GM12878 (cell line): ENCODE measurements at regions not wholly inside any gene's neighbourhood (a gene's known extent, or its start where the extent isn't known, plus 50 kb on each side); places are given as distances from the start of the nearest gene placed in this dataset.
A peak's percentile ranks its signal among the peaks of the same experiment; 100 is the strongest.

ENCODE experiments used
- ATAC-seq: fragments of 200-7000 bp; cut with Tn5 transposase; 3 replicates; pipeline ENCODE4 v1.9.1; 2020; ENCODE audit warnings: mild to moderate bottlenecking, moderate library complexity
- BruUV-seq: library from RNA; stranded (reverse); fragments of 400-500 nt; replicated peaks from 2 replicates; lab custom pipeline; 2021; lab: Mats Ljungman, UMichigan
- CTCF ChIA-PET: fragments of 300-600 bp; sonication (Branson Sonifier 250); formaldehyde crosslinking; extraction: SDS; loops from one replicate; lab custom pipeline; 2021; ENCODE audit warnings: inconsistent platforms; lab: Yijun Ruan, JAX
- POLR2A ChIA-PET: fragments of 350-600 bp; formaldehyde crosslinking; extraction: SDS; loops from one replicate; lab custom pipeline; 2021; ENCODE audit warnings: inconsistent platforms; lab: Charles Lee
- RAD21 ChIA-PET: fragments of 300-600 bp; sonication (Branson Sonifier 250); formaldehyde crosslinking; loops from one replicate; lab custom pipeline; 2023; ENCODE audit warnings: antibody characterized with exemption; ENCODE audit not compliant: unreplicated experiment; lab: Charles Lee
- SMC1A ChIA-PET: fragments of 300-600 bp; sonication (Branson Sonifier 250); formaldehyde crosslinking; loops from one replicate; lab custom pipeline; 2023; ENCODE audit not compliant: unreplicated experiment, uncharacterized antibody; lab: Charles Lee
- DNase-seq: peaks from one replicate; pipeline ENCODE4 v3.0.0-alpha.2; 2011; ENCODE audit warnings: low read depth, low spot score
- FAIRE-seq: peaks from 3 replicates; lab custom pipeline; 2011; peaks lifted over from hg19 to GRCh38; lab: Jason Lieb, UNC
- H2AFZ ChIP-seq: 2 replicates; pipeline ENCODE4 v1.6.0; 2011; ENCODE audit warnings: low read depth, low read length, control low read depth; ENCODE audit not compliant: control insufficient read depth
- H3K27ac ChIP-seq: 2 replicates; pipeline ENCODE4 v1.5.1; 2011; ENCODE audit warnings: control low read depth; ENCODE audit not compliant: control insufficient read depth, insufficient read depth
- H3K27me3 ChIP-seq, 2 experiments: replicated peaks in 1 of 2; 2 replicates each; pipeline versions ENCODE4 v1.6.0 to v1.6.1; 2011; ENCODE audit warnings: low read length in 1 of 2; ENCODE audit not compliant: control insufficient read depth in 2 of 2, insufficient read depth in 2 of 2
- H3K36me3 ChIP-seq, 2 experiments: 2 replicates each; pipeline ENCODE4 v1.5.1; 2011; ENCODE audit warnings: low read length in 1 of 2; ENCODE audit not compliant: control insufficient read depth in 2 of 2, insufficient read depth in 2 of 2
- H3K4me1 ChIP-seq: 2 replicates; pipeline ENCODE4 v1.6.1; 2011; ENCODE audit warnings: mild to moderate bottlenecking, low read length, moderate library complexity, mixed read lengths; ENCODE audit not compliant: control insufficient read depth, insufficient read depth
- H3K4me2 ChIP-seq: 2 replicates; pipeline ENCODE4 v1.6.0; 2011; ENCODE audit warnings: control low read depth; ENCODE audit not compliant: control insufficient read depth, insufficient read depth
- H3K4me3 ChIP-seq: fragments of 200-600 bp; sonication (generic); 2 replicates; pipeline ENCODE4 v1.5.1; 2016
- H3K79me2 ChIP-seq: 2 replicates; pipeline ENCODE4 v1.6.0; 2011; ENCODE audit warnings: low read length; ENCODE audit not compliant: control insufficient read depth, insufficient read depth
- H3K9ac ChIP-seq: 2 replicates; pipeline ENCODE4 v1.8.0; 2011; ENCODE audit warnings: low read length, control low read depth, mixed read lengths; ENCODE audit not compliant: control insufficient read depth, insufficient read depth
- H3K9me3 ChIP-seq: replicated peaks from 3 replicates; pipeline ENCODE4 v1.5.1; 2011; ENCODE audit warnings: mild to moderate bottlenecking, low read length; ENCODE audit not compliant: control insufficient read depth, insufficient read depth
- H4K20me1 ChIP-seq: 2 replicates; pipeline ENCODE4 v1.6.0; 2011; ENCODE audit not compliant: control insufficient read depth, insufficient read depth
- BCL11A ChIP-seq: IDR thresholded peaks from 2 replicates; pipeline ENCODE4 v1.6.1; 2011; ENCODE audit warnings: low read depth, low read length
- CBFB ChIP-seq: IDR thresholded peaks from 2 replicates; pipeline ENCODE4 v1.6.1; 2016; ENCODE audit warnings: antibody characterized with exemption, low read depth
- CHD2 ChIP-seq: IDR thresholded peaks from 2 replicates; pipeline ENCODE4 v1.6.1; 2011; ENCODE audit warnings: low read depth, low read length, improper control_type of control experiment, borderline replicate concordance
- EP300 ChIP-seq, 2 experiments: fragments of 150-350 bp in 1 of 2; IDR thresholded peaks; 2 replicates each; pipeline ENCODE4 v1.6.1; 2011 to 2012; ENCODE audit warnings: low read depth in 2 of 2, low read length in 2 of 2, borderline replicate concordance in 1 of 2, improper control_type of control experiment in 1 of 2, inconsistent platforms in 1 of 2; ENCODE audit not compliant: control insufficient read depth in 1 of 2
- ESRRA ChIP-seq: IDR thresholded peaks from 2 replicates; pipeline ENCODE4 v1.6.1; 2012; ENCODE audit warnings: mild to moderate bottlenecking, low read length, improper control_type of control experiment
- FOS ChIP-seq: IDR thresholded peaks from 3 replicates; pipeline ENCODE4 v1.6.1; 2011; ENCODE audit warnings: borderline replicate concordance; ENCODE audit not compliant: insufficient read length; ENCODE audit errors: extremely low read depth
- IKZF1 ChIP-seq: fragments of 450-650 bp; conservative IDR thresholded peaks from 2 replicates; pipeline ENCODE4 v1.6.1; 2017; ENCODE audit warnings: antibody characterized with exemption, mild to moderate bottlenecking
- IKZF2 ChIP-seq, 2 experiments: fragments of 450-650 bp; IDR thresholded peaks; 2 replicates each; pipeline ENCODE4 v1.6.1; 2017; ENCODE audit warnings: mild to moderate bottlenecking in 2 of 2, moderate library complexity in 2 of 2
- KDM1A ChIP-seq: fragments of 200-600 bp; sonication (generic); IDR thresholded peaks from 2 replicates; pipeline ENCODE4 v1.6.1; 2016; ENCODE audit warnings: borderline replicate concordance
- NR2C1 ChIP-seq: fragments of 450-650 bp; IDR thresholded peaks from 2 replicates; pipeline ENCODE4 v1.6.1; 2017; ENCODE audit warnings: antibody characterized with exemption, mild to moderate bottlenecking, moderate library complexity
- RAD21 ChIP-seq: IDR thresholded peaks from 2 replicates; pipeline ENCODE4 v1.6.1; 2011; ENCODE audit warnings: mild to moderate bottlenecking, low read depth, low read length, moderate library complexity; ENCODE audit not compliant: insufficient read depth
- RBBP5 ChIP-seq: fragments of 200-600 bp; sonication (generic); conservative IDR thresholded peaks from 2 replicates; pipeline ENCODE4 v1.6.1; 2016
- RUNX3 ChIP-seq: IDR thresholded peaks from 2 replicates; pipeline ENCODE4 v1.6.1; 2012; ENCODE audit warnings: low read length, inconsistent platforms
- SMAD5 ChIP-seq: IDR thresholded peaks from 2 replicates; pipeline ENCODE4 v1.6.1; 2016; ENCODE audit warnings: antibody characterized with exemption, low read depth
- USF2 ChIP-seq: IDR thresholded peaks from 2 replicates; pipeline ENCODE4 v1.6.1; 2011; ENCODE audit warnings: low read depth, low read length, improper control_type of control experiment, borderline replicate concordance
- WRNIP1 ChIP-seq: IDR thresholded peaks from 2 replicates; pipeline ENCODE4 v1.6.1; 2011; ENCODE audit warnings: low read depth, low read length, improper control_type of control experiment, borderline replicate concordance
- in situ Hi-C: fragments of 300-500 bp; cut with MboI; formaldehyde crosslinking; loops from 9 replicates; pipeline ENCODE4 v1.14.3; 2018; ENCODE audit warnings: mixed read lengths
- intact Hi-C: fragments of 100-400 bp; cut with micrococcal nuclease; formaldehyde crosslinking; loops from one replicate; pipeline ENCODE4 v1.14.2; 2022; ENCODE audit not compliant: unreplicated experiment
- TF ChIP-seq, protein P1 (sequence below): IDR thresholded peaks from 2 replicates; pipeline ENCODE4 v1.6.1; 2012; ENCODE audit warnings: low read length, inconsistent platforms
- TF ChIP-seq, protein P2 (sequence below): fragments of 450-650 bp; IDR thresholded peaks from 2 replicates; pipeline ENCODE4 v1.6.1; 2017; ENCODE audit warnings: mild to moderate bottlenecking, moderate library complexity

GRCh38 chr2:64737547-64737946 lies 83.8 kb upstream of the SERTAD2 start:
- Histone ChIP-seq H2AFZ (no peak overlapping the region), H3K4me1 (peaks cover 26% of the 10 kb centered on the region), H3K9me3 (no peaks in the 10 kb centered on the region), H3K4me2 (peak overlapping the region; percentile 69), H4K20me1 (no peaks in the 10 kb centered on the region), H3K27me3 (no peaks in the 10 kb centered on the region), H3K36me3 (peaks cover 0 to 9% of the 10 kb centered on the region in 2 experiments; a peak in 2 of 4 replicates), H3K79me2 (peaks cover 47% of the 10 kb centered on the region), H3K9ac (no peak overlapping the region), H3K27ac (peak overlapping the region; percentile 62), H3K4me3 (peak overlapping the region; percentile 2; the same call in 1 of the 2 replicates)
- DNase-seq (peak; percentile 61), FAIRE-seq (peak; percentile 52), ATAC-seq (peak; percentile 77)
- RAD21 ChIA-PET, result interaction anchor here (1.1 to 4.7 kb wide), 7 partner anchors 10 to 94 kb away, joined by 3 to 38 read pairs (median 4); no protein-coding TSS in a partner anchor
- BruUV-seq, result no TSS peak
- SMC1A ChIA-PET, result interaction anchor here (0.8 to 35.8 kb wide), 6 partner anchors 6 to 85 kb away, joined by 4 to 945 read pairs (median 222); partner anchors contain the start of gene SERTAD2
- POLR2A ChIA-PET, result interaction anchor here (0.6 to 3.8 kb wide), 6 partner anchors 10 to 86 kb away, joined by 3 to 49 read pairs (median 4); no protein-coding TSS in a partner anchor
- in situ Hi-C loops (no loop called here), intact Hi-C loops (no loop called here)
- CTCF ChIA-PET, result interaction anchor here (1.1 to 4.4 kb wide), 5 partner anchors 10 to 91 kb away, joined by 3 to 24 read pairs (median 8); no protein-coding TSS in a partner anchor
- TF ChIP-seq RBBP5, result no peak
- no peak for TF ChIP-seq ESRRA
- no peak for TF ChIP-seq SMAD5
- TF ChIP-seq EP300 (IDR thresholded peaks at IDR 0.05; ENCODE audit: borderline replicate concordance in 1 of 2, control insufficient read depth in 1 of 2, low read depth in 2 of 2, low read length in 2 of 2), result peak in 1 of 2 experiments; percentile 16; a peak in 1 of 4 replicates
- TF ChIP-seq IKZF1, result peak; percentile 49; the same call in 1 of the 2 replicates
- no peak for TF ChIP-seq FOS
- TF ChIP-seq CBFB, result peak; percentile 55; the same call in 1 of the 2 replicates
- no peak for TF ChIP-seq CHD2
- TF ChIP-seq USF2, result no peak
- no peak for TF ChIP-seq KDM1A
- TF ChIP-seq RAD21, result no peak
- peak; percentile 87 for TF ChIP-seq RUNX3
- TF ChIP-seq WRNIP1, result no peak
- TF ChIP-seq NR2C1, result no peak
- 0 out of 2 replicates have a peak, but pooled peaks have one; percentile 26 for TF ChIP-seq BCL11A
- TF ChIP-seq IKZF2 (IDR thresholded peaks at IDR 0.05), result peak in 1 of 2 experiments; percentile 62; a peak in 3 of 4 replicates
- TF ChIP-seq, protein P1, sequence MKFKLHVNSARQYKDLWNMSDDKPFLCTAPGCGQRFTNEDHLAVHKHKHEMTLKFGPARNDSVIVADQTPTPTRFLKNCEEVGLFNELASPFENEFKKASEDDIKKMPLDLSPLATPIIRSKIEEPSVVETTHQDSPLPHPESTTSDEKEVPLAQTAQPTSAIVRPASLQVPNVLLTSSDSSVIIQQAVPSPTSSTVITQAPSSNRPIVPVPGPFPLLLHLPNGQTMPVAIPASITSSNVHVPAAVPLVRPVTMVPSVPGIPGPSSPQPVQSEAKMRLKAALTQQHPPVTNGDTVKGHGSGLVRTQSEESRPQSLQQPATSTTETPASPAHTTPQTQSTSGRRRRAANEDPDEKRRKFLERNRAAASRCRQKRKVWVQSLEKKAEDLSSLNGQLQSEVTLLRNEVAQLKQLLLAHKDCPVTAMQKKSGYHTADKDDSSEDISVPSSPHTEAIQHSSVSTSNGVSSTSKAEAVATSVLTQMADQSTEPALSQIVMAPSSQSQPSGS, result peak; percentile 30; the same call in 1 of the 2 replicates
- TF ChIP-seq, protein P2, sequence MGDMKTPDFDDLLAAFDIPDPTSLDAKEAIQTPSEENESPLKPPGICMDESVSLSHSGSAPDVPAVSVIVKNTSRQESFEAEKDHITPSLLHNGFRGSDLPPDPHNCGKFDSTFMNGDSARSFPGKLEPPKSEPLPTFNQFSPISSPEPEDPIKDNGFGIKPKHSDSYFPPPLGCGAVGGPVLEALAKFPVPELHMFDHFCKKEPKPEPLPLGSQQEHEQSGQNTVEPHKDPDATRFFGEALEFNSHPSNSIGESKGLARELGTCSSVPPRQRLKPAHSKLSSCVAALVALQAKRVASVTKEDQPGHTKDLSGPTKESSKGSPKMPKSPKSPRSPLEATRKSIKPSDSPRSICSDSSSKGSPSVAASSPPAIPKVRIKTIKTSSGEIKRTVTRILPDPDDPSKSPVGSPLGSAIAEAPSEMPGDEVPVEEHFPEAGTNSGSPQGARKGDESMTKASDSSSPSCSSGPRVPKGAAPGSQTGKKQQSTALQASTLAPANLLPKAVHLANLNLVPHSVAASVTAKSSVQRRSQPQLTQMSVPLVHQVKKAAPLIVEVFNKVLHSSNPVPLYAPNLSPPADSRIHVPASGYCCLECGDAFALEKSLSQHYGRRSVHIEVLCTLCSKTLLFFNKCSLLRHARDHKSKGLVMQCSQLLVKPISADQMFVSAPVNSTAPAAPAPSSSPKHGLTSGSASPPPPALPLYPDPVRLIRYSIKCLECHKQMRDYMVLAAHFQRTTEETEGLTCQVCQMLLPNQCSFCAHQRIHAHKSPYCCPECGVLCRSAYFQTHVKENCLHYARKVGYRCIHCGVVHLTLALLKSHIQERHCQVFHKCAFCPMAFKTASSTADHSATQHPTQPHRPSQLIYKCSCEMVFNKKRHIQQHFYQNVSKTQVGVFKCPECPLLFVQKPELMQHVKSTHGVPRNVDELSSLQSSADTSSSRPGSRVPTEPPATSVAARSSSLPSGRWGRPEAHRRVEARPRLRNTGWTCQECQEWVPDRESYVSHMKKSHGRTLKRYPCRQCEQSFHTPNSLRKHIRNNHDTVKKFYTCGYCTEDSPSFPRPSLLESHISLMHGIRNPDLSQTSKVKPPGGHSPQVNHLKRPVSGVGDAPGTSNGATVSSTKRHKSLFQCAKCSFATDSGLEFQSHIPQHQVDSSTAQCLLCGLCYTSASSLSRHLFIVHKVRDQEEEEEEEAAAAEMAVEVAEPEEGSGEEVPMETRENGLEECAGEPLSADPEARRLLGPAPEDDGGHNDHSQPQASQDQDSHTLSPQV, result no peak
